Stimulated activated naive CD8-positive, alpha-beta T cell treated with anti-CD3 and anti-CD28 coated beads, Interleukin-15, amount 100 ng/mL, for 72 hours (primary cell): ENCODE measurements at regions not wholly inside any gene's neighbourhood (a gene's known extent, or its start where the extent isn't known, plus 50 kb on each side); places are given as distances from the start of the nearest gene placed in this dataset.
"Not testable (repeated sequence)": the region's sequence is repeated elsewhere in the genome, so short reads cannot be mapped to it uniquely, and the experiment has no call there.

Experiments used
- ATAC-seq: fragments of 150-1000 bp; cut with Tn5 transposase; 2 replicates; pipeline ENCODE4 v1.10.0; 2021; ENCODE audit warnings: mild to moderate bottlenecking, moderate library complexity
- DNase-seq, 2 donors: peaks; one replicate each; pipeline ENCODE4 v3.0.0; 2021 to 2022
- H3K27ac Mint-ChIP-seq, 2 donors: one replicate each; pipeline ENCODE4 v1.8.0; 2022; ENCODE audit warnings: mild to moderate bottlenecking in 2 of 2, mixed read lengths in 2 of 2, moderate library complexity in 2 of 2
- H3K27me3 Mint-ChIP-seq: one replicate; pipeline ENCODE4 v1.8.0; 2022; ENCODE audit warnings: mixed read lengths
- H3K4me1 Mint-ChIP-seq: one replicate; pipeline ENCODE4 v1.8.0; 2022; ENCODE audit warnings: mild to moderate bottlenecking, mixed read lengths
- H3K4me3 Mint-ChIP-seq, 2 donors: one replicate each; pipeline ENCODE4 v1.8.0; 2022; ENCODE audit warnings: mild to moderate bottlenecking in 2 of 2, mixed read lengths in 2 of 2, moderate library complexity in 1 of 2
- H3K9me3 Mint-ChIP-seq, 2 donors: one replicate each; pipeline ENCODE4 v1.8.0; 2022; ENCODE audit warnings: mixed read lengths in 2 of 2

GRCh38 chr20:20791664-20792568 lies 79.5 kb upstream of the RALGAPA2 start:
- no peak for DNase-seq
- Mint-ChIP-seq H3K9me3 (peaks cover 8 to 9% of the 10 kb centered on the region in 2 donors), H3K27ac (no peak overlapping the region), H3K4me3 (no peak overlapping the region), H3K27me3 (no peaks in the 10 kb centered on the region), H3K4me1 (no peaks in the 10 kb centered on the region)
- no peak for ATAC-seq

- DNase-seq = no peak
- ATAC-seq = no peak
- no peak overlapping the region for H3K4me3 Mint-ChIP-seq
- H3K27ac Mint-ChIP-seq = no peak overlapping the region
- no peaks in the 10 kb centered on the region for H3K4me1 Mint-ChIP-seq
- peaks cover 17 to 20% of the 10 kb centered on the region in 2 donors for H3K9me3 Mint-ChIP-seq
- peaks cover 6% of the 10 kb centered on the region for H3K27me3 Mint-ChIP-seq
These were observed 75.9 kb upstream of the RALGAPA2 start for GRCh38 chr20:20788308-20788707.

- Mint-ChIP-seq H3K4me3 (no peak overlapping the region), H3K4me1 (no peaks in the 10 kb centered on the region), H3K9me3 (peaks cover 17 to 20% of the 10 kb centered on the region in 2 donors), H3K27me3 (peaks cover 8% of the 10 kb centered on the region), H3K27ac (no peak overlapping the region)
- DNase-seq (no peak), ATAC-seq (no peak)
These were observed 74.0 kb upstream of the RALGAPA2 start for GRCh38 chr20:20786428-20786827.

- H3K4me3 Mint-ChIP-seq = no peak overlapping the region
- no peak for ATAC-seq
These were observed 72.8 kb upstream of the RALGAPA2 start for GRCh38 chr20:20785226-20785625.

GRCh38 chr20:20784450-20784849 lies 72.0 kb upstream of the RALGAPA2 start:
- H3K9me3 Mint-ChIP-seq = peaks cover 17 to 20% of the 10 kb centered on the region in 2 donors
- not testable (repeated sequence) for ATAC-seq, DNase-seq, H3K4me1 Mint-ChIP-seq, H3K27me3 Mint-ChIP-seq, H3K27ac Mint-ChIP-seq, H3K4me3 Mint-ChIP-seq

More at GRCh38 chr20:20785226-20785625, 72.8 kb upstream of the RALGAPA2 start:
- H3K27ac Mint-ChIP-seq = no peak overlapping the region
- peaks cover 17 to 20% of the 10 kb centered on the region in 2 donors for H3K9me3 Mint-ChIP-seq
- peaks cover 8% of the 10 kb centered on the region for H3K27me3 Mint-ChIP-seq
- no peak for DNase-seq
- H3K4me1 Mint-ChIP-seq = no peaks in the 10 kb centered on the region

- Mint-ChIP-seq H3K27me3 (peaks cover 8% of the 10 kb centered on the region), H3K4me1 (no peaks in the 10 kb centered on the region), H3K27ac (no peak overlapping the region), H3K9me3 (peaks cover 17 to 20% of the 10 kb centered on the region in 2 donors), H3K4me3 (no peak overlapping the region)
- DNase-seq = no peak
- ATAC-seq = no peak
These were observed 71.0 kb upstream of the RALGAPA2 start for GRCh38 chr20:20783450-20783849.

- peaks cover 8% of the 10 kb centered on the region for H3K27me3 Mint-ChIP-seq
- DNase-seq = no peak
- H3K9me3 Mint-ChIP-seq = peaks cover 17 to 20% of the 10 kb centered on the region in 2 donors
- H3K27ac Mint-ChIP-seq = no peak overlapping the region
- no peak overlapping the region for H3K4me3 Mint-ChIP-seq
- no peak for ATAC-seq
- no peaks in the 10 kb centered on the region for H3K4me1 Mint-ChIP-seq
These were observed 70.3 kb upstream of the RALGAPA2 start for GRCh38 chr20:20782755-20783154.

- DNase-seq (no peak), ATAC-seq (no peak)
- no peak overlapping the region for H3K4me3 Mint-ChIP-seq
- peaks cover 12 to 15% of the 10 kb centered on the region in 2 donors for H3K9me3 Mint-ChIP-seq
- no peaks in the 10 kb centered on the region for H3K4me1 Mint-ChIP-seq
- peaks cover 8% of the 10 kb centered on the region for H3K27me3 Mint-ChIP-seq
- H3K27ac Mint-ChIP-seq = no peak overlapping the region
These were observed 69.8 kb upstream of the RALGAPA2 start for GRCh38 chr20:20782231-20782630.

- Mint-ChIP-seq H3K4me1 (no peaks in the 10 kb centered on the region), H3K27me3 (peaks cover 8% of the 10 kb centered on the region), H3K9me3 (peaks cover 4 to 5% of the 10 kb centered on the region in 2 donors), H3K27ac (no peak overlapping the region), H3K4me3 (no peak overlapping the region)
- DNase-seq (no peak), ATAC-seq (no peak)
These were observed 68.6 kb upstream of the RALGAPA2 start for GRCh38 chr20:20781029-20781428.

- no peaks in the 10 kb centered on the region for H3K9me3 Mint-ChIP-seq
These were observed 67.8 kb upstream of the RALGAPA2 start for GRCh38 chr20:20780127-20780824.

GRCh38 chr20:20778676-20779075 lies 66.2 kb upstream of the RALGAPA2 start:
- Mint-ChIP-seq H3K4me3 (no peak overlapping the region), H3K9me3 (no peaks in the 10 kb centered on the region), H3K27ac (no peak overlapping the region), H3K27me3 (peaks cover 20% of the 10 kb centered on the region), H3K4me1 (no peaks in the 10 kb centered on the region)
- DNase-seq = no peak
- ATAC-seq = no peak

More at GRCh38 chr20:20780127-20780824, 67.8 kb upstream of the RALGAPA2 start:
- Mint-ChIP-seq H3K27me3 (peaks cover 8% of the 10 kb centered on the region), H3K4me3 (no peak overlapping the region), H3K4me1 (no peaks in the 10 kb centered on the region), H3K27ac (no peak overlapping the region)
- DNase-seq (no peak), ATAC-seq (peak; percentile 45)

GRCh38 chr20:20772497-20773085 lies 60.1 kb upstream of the RALGAPA2 start:
- Mint-ChIP-seq H3K27me3 (peaks cover 35% of the 10 kb centered on the region), H3K27ac (no peak overlapping the region), H3K4me3 (no peak overlapping the region), H3K4me1 (no peaks in the 10 kb centered on the region), H3K9me3 (no peaks in the 10 kb centered on the region)
- no peak for DNase-seq
- ATAC-seq = no peak

- no peak for ATAC-seq
- DNase-seq = no peak
- Mint-ChIP-seq H3K4me3 (no peak overlapping the region), H3K9me3 (no peaks in the 10 kb centered on the region), H3K27ac (no peak overlapping the region), H3K4me1 (no peaks in the 10 kb centered on the region), H3K27me3 (peaks cover 17% of the 10 kb centered on the region)
These were observed 55.9 kb upstream of the RALGAPA2 start for GRCh38 chr20:20768202-20768815.

GRCh38 chr20:20765696-20766365 lies 53.4 kb upstream of the RALGAPA2 start:
- Mint-ChIP-seq H3K4me3 (no peak overlapping the region), H3K27me3 (peaks cover 13% of the 10 kb centered on the region), H3K27ac (no peak overlapping the region), H3K4me1 (no peaks in the 10 kb centered on the region), H3K9me3 (no peaks in the 10 kb centered on the region)
- DNase-seq (no peak), ATAC-seq (no peak)

GRCh38 chr20:20763650-20764049 lies 51.2 kb upstream of the RALGAPA2 start:
- H3K9me3 Mint-ChIP-seq = no peaks in the 10 kb centered on the region
- ATAC-seq = no peak
- H3K4me1 Mint-ChIP-seq = no peaks in the 10 kb centered on the region
- H3K27ac Mint-ChIP-seq = no peak overlapping the region
- no peak for DNase-seq
- no peak overlapping the region for H3K4me3 Mint-ChIP-seq
- H3K27me3 Mint-ChIP-seq = no peaks in the 10 kb centered on the region
